OCI-LY7 (cell line): ENCODE measurements at regions not wholly inside any gene's neighbourhood (a gene's known extent, or its start where the extent isn't known, plus 50 kb on each side); places are given as distances from the start of the nearest gene placed in this dataset.

ENCODE experiments used
- BruUV-seq: library from RNA; stranded (reverse); fragments of 400-500 nt; replicated peaks from 2 replicates; lab custom pipeline; 2021; lab: Mats Ljungman, UMichigan
- CTCF ChIA-PET: fragments of 300-600 bp; sonication (Branson Sonifier 250); formaldehyde crosslinking; loops from one replicate; lab custom pipeline; 2022; ENCODE audit warnings: antibody characterized with exemption; ENCODE audit not compliant: unreplicated experiment; lab: Charles Lee
- POLR2A ChIA-PET: fragments of 300-600 bp; sonication (Branson Sonifier 250); formaldehyde crosslinking; loops from one replicate; lab custom pipeline; 2022; ENCODE audit warnings: antibody characterized with exemption; lab: Charles Lee
- DNase-seq: peaks from one replicate; pipeline ENCODE4 v3.0.0-alpha.2; 2015; ENCODE audit warnings: low spot score
- H2AFZ ChIP-seq: fragments of 200-600 bp; sonication (generic), shearing (Covaris generic); 2 replicates; pipeline ENCODE4 v1.6.1; 2014; ENCODE audit warnings: mild to moderate bottlenecking, antibody characterized with exemption, low read length, moderate library complexity
- H3K27ac ChIP-seq: fragments of 200-600 bp; sonication (generic); 2 replicates; pipeline ENCODE4 v1.5.1; 2014; ENCODE audit warnings: mixed run types, low read depth, mild to moderate bottlenecking, moderate library complexity, low read length, inconsistent platforms; ENCODE audit not compliant: poor library complexity, severe bottlenecking
- H3K36me3 ChIP-seq: fragments of 200-600 bp; sonication (generic); 2 replicates; pipeline ENCODE4 v1.6.1; 2014; ENCODE audit warnings: mild to moderate bottlenecking, antibody characterized with exemption, low read length, moderate library complexity, mixed read lengths; ENCODE audit not compliant: insufficient read depth
- H3K4me1 ChIP-seq: fragments of 200-600 bp; sonication (generic); 2 replicates; pipeline ENCODE4 v1.5.1; 2014; ENCODE audit warnings: mild to moderate bottlenecking, low read length; ENCODE audit not compliant: insufficient read depth, poor library complexity, severe bottlenecking
- H3K4me2 ChIP-seq: fragments of 200-600 bp; sonication (generic); 2 replicates; pipeline ENCODE4 v1.6.1; 2014; ENCODE audit warnings: mild to moderate bottlenecking, low read length
- H3K4me3 ChIP-seq: fragments of 200-600 bp; sonication (generic); 2 replicates; pipeline ENCODE4 v1.5.1; 2014; ENCODE audit warnings: mild to moderate bottlenecking, low read depth, low read length; ENCODE audit not compliant: poor library complexity, severe bottlenecking
- H3K79me2 ChIP-seq: fragments of 200-600 bp; sonication (generic); 2 replicates; pipeline ENCODE4 v1.6.1; 2016; ENCODE audit warnings: low read depth, mild to moderate bottlenecking, low read length, moderate library complexity, mixed read lengths; ENCODE audit not compliant: insufficient read depth
- H3K9me2 ChIP-seq: fragments of 200-600 bp; sonication (generic); 2 replicates; pipeline ENCODE4 v1.6.1; 2016; ENCODE audit warnings: mild to moderate bottlenecking, low read length, mixed read lengths; ENCODE audit not compliant: insufficient read depth
- H3K9me3 ChIP-seq: fragments of 200-600 bp; sonication (generic); 2 replicates; pipeline ENCODE4 v1.6.1; 2014; ENCODE audit warnings: mild to moderate bottlenecking, mixed run types, low read length, mixed read lengths
- H4K20me1 ChIP-seq: fragments of 200-600 bp; sonication (generic); 2 replicates; pipeline ENCODE4 v1.6.1; 2014; ENCODE audit warnings: mild to moderate bottlenecking, antibody characterized with exemption, low read length, moderate library complexity, mixed read lengths; ENCODE audit not compliant: insufficient read depth
- EZH2phosphoT487 ChIP-seq: fragments of 200-600 bp; sonication (generic); IDR thresholded peaks from 2 replicates; pipeline ENCODE4 v1.6.1; 2018; ENCODE audit warnings: low read depth, borderline replicate concordance, mild to moderate bottlenecking, mixed run types, antibody characterized with exemption, low read length, moderate library complexity, mixed read lengths
- intact Hi-C: fragments of 100-400 bp; cut with micrococcal nuclease; formaldehyde crosslinking; loops from one replicate; pipeline ENCODE4 v1.10.0; 2022; ENCODE audit not compliant: unreplicated experiment
- TF ChIP-seq, protein P1 (sequence below): fragments of 200-600 bp; sonication (generic); conservative IDR thresholded peaks from 2 replicates; pipeline ENCODE4 v1.5.1; 2014; ENCODE audit warnings: mild to moderate bottlenecking, antibody characterized with exemption, low read length, moderate library complexity, mixed read lengths

- no peaks in the 10 kb centered on the region for H3K9me3 ChIP-seq
- no peaks in the 10 kb centered on the region for H3K36me3 ChIP-seq
- intact Hi-C loops: no loop called here
- no peak overlapping the region for H2AFZ ChIP-seq
- no peaks in the 10 kb centered on the region for H3K79me2 ChIP-seq
- H3K4me2 ChIP-seq: no peak overlapping the region
- no peaks in the 10 kb centered on the region for H3K9me2 ChIP-seq
- BruUV-seq: no TSS peak
- H3K27ac ChIP-seq: no peak overlapping the region
- H3K4me1 ChIP-seq: no peaks in the 10 kb centered on the region
- no peak for DNase-seq
- CTCF ChIA-PET: no interaction called here
- POLR2A ChIA-PET: interaction anchor here (0.6 kb wide), 1 partner anchor 99 kb away, joined by 4 read pairs; no protein-coding TSS in a partner anchor
- no peak overlapping the region for H3K4me3 ChIP-seq
- no peaks in the 10 kb centered on the region for H4K20me1 ChIP-seq
- no peak for TF ChIP-seq EZH2phosphoT487
- TF ChIP-seq, protein P1, sequence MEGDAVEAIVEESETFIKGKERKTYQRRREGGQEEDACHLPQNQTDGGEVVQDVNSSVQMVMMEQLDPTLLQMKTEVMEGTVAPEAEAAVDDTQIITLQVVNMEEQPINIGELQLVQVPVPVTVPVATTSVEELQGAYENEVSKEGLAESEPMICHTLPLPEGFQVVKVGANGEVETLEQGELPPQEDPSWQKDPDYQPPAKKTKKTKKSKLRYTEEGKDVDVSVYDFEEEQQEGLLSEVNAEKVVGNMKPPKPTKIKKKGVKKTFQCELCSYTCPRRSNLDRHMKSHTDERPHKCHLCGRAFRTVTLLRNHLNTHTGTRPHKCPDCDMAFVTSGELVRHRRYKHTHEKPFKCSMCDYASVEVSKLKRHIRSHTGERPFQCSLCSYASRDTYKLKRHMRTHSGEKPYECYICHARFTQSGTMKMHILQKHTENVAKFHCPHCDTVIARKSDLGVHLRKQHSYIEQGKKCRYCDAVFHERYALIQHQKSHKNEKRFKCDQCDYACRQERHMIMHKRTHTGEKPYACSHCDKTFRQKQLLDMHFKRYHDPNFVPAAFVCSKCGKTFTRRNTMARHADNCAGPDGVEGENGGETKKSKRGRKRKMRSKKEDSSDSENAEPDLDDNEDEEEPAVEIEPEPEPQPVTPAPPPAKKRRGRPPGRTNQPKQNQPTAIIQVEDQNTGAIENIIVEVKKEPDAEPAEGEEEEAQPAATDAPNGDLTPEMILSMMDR: no peak
These were observed 160.3 kb downstream of the RPS29 start for GRCh38 chr14:49425921-49426320.

DNA sequence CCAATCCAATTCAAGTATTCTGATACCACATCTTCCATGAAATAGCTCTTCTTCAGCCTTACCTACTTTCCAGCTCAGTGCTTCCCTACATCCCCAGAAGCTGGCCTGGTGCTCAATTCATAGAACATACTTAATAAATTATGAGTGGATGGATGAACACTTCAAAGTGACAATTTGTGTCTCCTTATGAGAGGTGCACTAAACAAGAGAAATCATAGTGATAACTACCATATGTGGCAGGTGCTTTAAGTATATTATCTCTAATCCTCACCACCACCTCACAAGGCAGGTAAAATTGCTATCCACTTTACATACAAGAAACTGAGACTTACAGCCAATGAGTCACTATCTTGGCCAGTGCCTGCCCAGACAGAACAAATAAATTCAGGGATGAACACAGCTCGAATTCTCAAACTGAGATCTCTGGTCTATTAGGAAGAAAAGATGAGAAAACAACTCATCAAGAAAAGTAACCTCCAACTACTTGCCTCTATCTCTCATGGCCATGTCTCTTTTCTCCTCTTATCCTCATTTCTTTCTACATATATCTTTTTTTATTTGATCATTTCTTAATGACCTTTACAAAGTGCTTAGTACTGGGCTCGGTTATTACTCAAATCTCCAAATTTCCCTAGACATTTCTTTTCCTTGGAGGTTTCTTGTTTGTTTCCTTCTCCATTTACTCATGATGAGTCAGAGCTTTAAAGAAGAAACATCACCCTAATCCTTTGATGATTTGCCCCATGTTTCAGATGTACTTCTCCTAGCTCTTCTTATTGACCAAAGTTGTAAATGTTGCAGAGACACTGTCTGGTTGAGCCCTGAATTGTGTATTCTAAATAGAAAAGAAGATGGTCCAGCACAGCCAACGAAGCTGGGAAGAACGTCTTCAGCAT is 161.5 kb downstream of the RPS29 start:
- no peak overlapping the region for H2AFZ ChIP-seq
- no peak overlapping the region for H3K4me2 ChIP-seq
- H4K20me1 ChIP-seq: no peaks in the 10 kb centered on the region
- ChIA-PET POLR2A (no interaction called here), CTCF (no interaction called here)
- no peaks in the 10 kb centered on the region for H3K36me3 ChIP-seq
- no peak overlapping the region for H3K27ac ChIP-seq
- no peak for DNase-seq
- H3K4me1 ChIP-seq: no peaks in the 10 kb centered on the region
- H3K9me3 ChIP-seq: no peaks in the 10 kb centered on the region
- intact Hi-C loops: no loop called here
- BruUV-seq: no TSS peak
- no peak overlapping the region for H3K4me3 ChIP-seq
- no peaks in the 10 kb centered on the region for H3K9me2 ChIP-seq
- no peaks in the 10 kb centered on the region for H3K79me2 ChIP-seq
- TF ChIP-seq EZH2phosphoT487: no peak
- TF ChIP-seq, protein P1: no peak

- Histone ChIP-seq H3K4me3 (no peak overlapping the region), H4K20me1 (no peaks in the 10 kb centered on the region), H3K27ac (no peak overlapping the region), H3K9me3 (no peaks in the 10 kb centered on the region), H3K4me1 (no peaks in the 10 kb centered on the region), H3K79me2 (no peaks in the 10 kb centered on the region), H2AFZ (no peak overlapping the region), H3K9me2 (no peaks in the 10 kb centered on the region), H3K36me3 (no peaks in the 10 kb centered on the region), H3K4me2 (no peak overlapping the region)
- no peak for DNase-seq
- intact Hi-C loops: no loop called here
- TF ChIP-seq EZH2phosphoT487: no peak
- TF ChIP-seq, protein P1: no peak
- ChIA-PET CTCF (no interaction called here), POLR2A (interaction anchor here (0.6 kb wide), 1 partner anchor 203 kb away, joined by 3 read pairs; no protein-coding TSS in a partner anchor)
- no TSS peak for BruUV-seq
These were observed 166.0 kb downstream of the RPS29 start for GRCh38 chr14:49420201-49420600.
